GM19438 (cell line): ENCODE measurements at regions not wholly inside any gene's neighbourhood (a gene's known extent, or its start where the extent isn't known, plus 50 kb on each side); places are given as distances from the start of the nearest gene placed in this dataset.
"Not testable (repeated sequence)": the region's sequence is repeated elsewhere in the genome, so short reads cannot be mapped to it uniquely, and the experiment has no call there.

Experiments used
- ATAC-seq: cut with Tn5 transposase; IDR thresholded peaks from one replicate; pipeline ENCODE4 v1.9.1; 2021; ENCODE audit warnings: low read depth; ENCODE audit not compliant: unreplicated experiment

DNA sequence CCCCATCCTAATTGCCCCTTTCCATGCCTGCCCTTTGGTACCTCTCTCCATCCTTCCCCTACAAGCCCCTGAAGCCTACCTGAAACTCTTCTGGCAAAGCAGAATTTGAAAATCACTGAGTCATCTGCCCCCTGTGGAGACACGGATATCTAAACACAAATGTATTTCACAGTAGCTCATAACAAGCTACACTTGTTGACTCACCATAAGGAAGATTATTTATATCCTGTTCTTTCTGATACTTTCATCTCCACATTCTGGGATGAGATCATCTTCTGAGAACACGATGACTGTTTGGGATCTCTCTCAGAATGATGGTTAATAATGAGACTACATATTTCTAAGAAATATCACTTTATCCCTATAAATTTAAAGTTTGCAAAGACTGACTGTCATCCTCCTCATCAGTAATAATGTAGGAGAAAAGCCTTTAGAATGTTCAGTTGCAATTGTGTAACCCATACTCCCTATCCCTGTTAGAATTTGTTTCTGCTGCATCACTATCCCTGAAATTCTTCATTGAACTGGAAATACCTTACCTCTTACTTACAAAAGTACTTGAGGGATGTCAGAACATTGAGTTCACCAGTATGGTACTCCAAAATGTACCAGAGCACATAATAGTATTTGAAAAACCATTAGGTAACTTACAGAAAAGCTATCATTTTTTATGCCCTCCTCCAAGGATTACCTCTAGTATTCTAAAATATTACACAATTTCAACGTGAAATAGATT lies 116.1 kb upstream of the IL12A start:
- ATAC-seq = no peak

DNA sequence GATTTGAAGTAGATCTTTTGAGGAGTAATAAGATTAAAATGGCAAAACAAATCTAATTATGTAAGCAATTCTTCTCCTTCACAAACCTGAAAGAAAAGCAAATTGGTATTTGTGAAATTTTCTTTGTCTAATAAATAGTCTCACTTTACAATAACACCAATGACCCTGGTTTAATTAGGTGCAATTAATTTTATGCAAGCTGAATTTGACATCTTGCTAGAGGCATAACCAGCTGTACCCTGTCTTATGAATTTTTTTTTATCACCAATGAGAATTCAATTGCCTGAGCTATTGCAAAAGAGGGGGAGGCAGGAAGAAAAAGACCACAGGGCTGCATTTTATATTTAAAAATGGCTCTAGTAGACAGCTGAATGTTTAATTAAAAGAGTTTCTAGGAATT lies 113.5 kb upstream of the IL12A start:
- no peak for ATAC-seq

GRCh38 chr3:159877924-159878323 lies 110.7 kb upstream of the IL12A start:
- ATAC-seq = no peak

DNA sequence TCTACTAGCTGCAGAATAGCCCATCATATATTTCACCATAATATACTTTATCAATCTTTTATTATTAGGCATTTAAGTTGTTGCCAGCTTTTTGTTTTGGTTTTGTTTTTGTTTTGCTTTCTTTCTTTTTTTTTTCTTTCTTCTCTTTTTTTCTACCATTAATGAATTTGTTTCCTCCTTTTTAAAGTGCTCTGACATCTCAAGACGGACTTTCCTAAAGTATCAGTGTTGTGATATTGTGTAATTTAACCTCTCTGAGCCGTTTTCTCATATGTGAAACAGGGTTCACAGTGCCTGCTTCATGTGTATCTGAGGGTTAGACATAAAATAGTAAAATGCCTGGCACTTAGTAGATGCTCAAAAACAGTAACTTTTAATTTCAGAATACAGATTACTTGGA lies 109.5 kb upstream of the IL12A start:
- no peak for ATAC-seq

DNA sequence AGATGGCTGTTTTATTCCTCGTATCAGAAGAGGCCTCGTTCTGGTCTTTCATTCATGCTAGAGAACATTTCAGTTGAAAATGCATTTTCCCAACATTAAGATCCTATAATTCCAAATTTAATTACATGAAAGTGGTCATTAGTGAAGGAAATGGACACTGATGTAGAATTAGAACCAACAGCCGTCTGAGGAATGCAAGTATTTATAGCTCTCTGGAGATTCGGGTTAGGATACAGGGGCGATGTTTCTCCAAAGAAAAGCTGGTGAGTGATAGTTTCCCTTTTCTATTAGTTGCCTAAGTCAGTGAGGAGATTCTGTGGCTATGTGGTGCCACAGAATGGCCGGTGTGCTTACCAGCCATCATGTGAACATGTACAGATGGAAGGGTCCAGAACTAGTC lies 109.0 kb upstream of the IL12A start:
- ATAC-seq = no peak

- ATAC-seq = no peak
These were observed 107.4 kb upstream of the IL12A start for GRCh38 chr3:159881208-159881607.

DNA sequence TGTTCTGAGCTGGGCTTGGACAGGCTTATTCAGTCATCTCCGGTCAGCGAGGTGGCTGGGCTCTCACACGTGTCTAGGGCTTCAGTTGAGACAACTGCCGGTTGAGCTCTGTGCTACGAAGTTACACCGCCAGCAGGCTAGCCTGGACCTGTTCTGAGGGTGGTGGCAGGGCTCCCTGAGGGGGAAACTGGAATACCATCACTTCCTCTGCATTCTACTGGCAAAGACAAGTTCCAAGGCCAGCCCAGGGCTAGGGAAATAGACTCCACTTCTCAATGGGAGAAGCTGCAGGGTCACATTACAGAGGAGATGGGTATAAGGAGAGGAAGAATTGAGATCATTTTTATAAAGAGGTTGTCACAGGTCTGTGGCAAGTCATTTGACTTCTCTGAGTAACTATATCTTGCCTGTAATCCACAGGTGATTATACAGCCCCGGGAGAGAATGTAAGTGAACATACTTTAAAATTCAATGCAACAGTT lies 106.8 kb upstream of the IL12A start:
- ATAC-seq = no peak

GRCh38 chr3:159882367-159882766 lies 106.3 kb upstream of the IL12A start:
- no peak for ATAC-seq

DNA sequence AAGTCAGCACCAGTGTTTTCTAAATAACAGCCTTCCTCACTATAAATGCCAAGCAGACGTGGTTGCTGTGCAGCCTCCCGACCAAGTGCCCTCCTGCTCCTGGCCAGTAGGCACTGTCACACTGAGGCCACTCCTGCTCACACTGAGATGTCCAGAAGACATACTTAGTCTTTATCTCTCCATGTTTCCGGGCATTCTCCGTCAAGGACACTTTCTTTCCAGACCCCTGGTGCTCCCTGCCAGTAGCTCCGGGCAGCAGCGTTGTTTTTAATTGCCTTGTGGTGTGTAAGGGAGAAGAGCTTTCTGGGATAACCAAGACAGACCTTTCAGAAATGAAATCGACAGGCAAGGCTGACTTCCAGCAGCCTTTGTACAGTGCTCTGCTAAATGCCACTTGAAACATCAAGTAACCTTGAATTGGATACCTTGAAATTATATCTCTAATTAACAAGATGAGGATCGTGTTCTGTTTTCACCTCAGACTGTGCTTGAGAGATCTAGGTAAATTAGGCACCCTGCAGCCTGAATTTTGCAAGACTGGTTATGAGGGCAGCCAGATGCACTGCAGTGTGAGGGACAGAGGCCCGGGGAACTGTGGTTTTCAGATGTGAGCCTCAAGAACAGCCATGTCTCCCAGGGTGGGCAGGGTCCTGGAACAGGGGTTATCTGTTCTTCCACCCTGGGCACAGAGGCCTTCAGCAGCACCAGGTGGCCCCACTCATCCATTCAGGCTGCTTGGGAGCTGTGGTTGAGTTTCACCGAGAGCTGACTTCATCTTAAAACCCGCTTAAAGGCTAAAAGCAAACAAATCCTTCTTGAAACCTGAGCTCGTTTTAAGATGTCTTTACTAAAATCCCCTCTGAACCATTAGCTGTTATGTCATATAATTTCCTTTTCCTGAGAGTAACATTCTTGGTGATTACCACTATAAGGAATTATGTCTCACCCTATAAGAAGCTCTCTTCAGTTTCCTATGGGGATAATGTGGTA lies 105.5 kb upstream of the IL12A start:
- no peak for ATAC-seq

DNA sequence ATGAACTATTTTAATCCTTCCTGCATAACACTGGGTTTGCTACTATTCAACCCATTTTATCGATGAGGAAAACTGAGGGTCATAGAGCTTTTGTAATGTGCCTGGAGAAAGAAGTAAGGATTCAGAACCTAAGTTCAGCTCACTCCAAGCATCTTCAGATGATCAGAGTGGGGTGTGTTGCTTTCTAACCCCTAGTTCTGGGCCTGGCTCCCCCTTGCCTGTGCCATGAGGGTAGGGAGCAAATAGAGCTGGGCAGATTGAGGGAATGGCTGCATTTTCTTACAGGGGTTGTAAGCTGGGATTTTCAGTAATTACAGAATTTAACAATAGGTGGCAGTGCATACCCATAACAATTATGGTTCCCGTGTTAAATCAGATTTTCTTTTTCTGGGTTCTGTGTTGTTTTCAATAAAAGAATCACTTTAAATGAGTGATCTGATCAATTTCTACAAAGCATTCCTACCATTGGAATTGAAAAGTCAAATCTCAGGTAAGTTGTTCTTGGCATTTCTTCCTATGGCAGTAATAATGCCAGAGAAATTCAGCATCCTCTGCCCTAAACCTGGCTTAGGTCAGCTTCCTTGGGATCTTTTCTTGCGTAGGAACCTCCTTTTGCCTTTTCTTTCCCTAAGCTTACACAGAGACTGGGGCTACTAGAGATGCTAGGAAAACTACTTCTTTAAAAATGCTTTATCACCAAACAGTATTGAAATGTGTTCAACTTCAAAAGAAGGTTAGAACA lies 103.8 kb upstream of the IL12A start:
- no peak for ATAC-seq

- ATAC-seq = no peak
These were observed 102.6 kb upstream of the IL12A start for GRCh38 chr3:159886050-159886449.

DNA sequence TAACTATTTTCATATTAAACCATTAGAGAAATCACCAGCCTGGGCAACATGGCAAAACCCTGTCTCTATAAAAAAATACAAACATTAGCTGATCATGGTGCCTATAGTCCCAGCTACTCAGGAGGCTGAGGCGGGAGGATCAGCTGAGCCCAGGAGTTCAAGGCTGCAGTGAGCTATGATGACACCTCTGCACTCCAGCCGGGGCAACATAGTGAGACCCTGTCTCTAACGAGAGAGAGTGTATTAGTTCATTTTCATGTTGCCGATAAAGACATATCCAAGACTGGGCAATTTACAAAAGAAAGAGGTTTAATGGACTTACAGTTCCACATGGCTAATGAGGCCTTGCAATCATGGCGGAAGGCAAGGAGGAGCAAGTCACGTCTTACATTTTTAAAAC lies 102.1 kb upstream of the IL12A start:
- ATAC-seq = not testable (repeated sequence)

GRCh38 chr3:159887168-159887567 lies 101.5 kb upstream of the IL12A start:
- ATAC-seq = no peak

DNA sequence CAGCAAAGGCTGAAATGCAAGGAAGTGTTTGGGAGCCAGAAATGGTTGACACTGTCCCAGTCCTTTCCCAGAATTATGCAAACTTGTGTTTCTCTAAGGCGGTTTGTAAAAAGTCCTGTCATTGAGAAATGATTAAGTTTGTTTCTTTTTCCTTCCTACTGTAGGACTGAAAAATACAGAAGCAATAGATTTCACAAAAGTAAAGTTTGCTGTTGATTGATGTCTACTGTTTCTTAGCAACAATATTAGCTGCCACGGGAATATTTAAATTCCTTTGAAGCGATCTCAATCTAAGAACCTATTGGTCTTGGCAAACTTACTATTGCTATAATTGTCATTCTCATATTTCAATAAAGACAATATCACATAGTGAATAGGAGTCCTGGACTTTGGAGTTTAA lies 100.7 kb upstream of the IL12A start:
- no peak for ATAC-seq

GRCh38 chr3:159892171-159892795 lies 96.4 kb upstream of the IL12A start:
- ATAC-seq = no peak

DNA sequence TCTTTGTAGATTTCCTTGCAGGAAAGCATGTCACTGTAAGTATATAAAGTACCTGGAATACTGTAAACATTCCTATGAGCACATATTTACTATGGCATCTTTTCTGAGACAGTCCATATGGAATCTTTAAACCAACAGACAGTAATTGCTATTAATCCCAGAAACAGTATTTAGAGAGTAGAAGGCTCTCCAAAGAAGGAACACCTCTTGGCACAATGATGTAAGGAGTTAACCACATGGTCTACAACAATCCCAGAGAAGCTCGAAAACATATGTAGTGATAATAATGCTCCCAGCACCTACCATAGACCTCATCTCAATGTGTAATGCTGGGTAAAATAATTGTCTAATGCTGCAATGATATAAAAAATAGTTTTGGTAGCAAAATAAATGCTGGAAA lies 95.8 kb upstream of the IL12A start:
- ATAC-seq = no peak

GRCh38 chr3:159894386-159894785 lies 94.2 kb upstream of the IL12A start:
- ATAC-seq = no peak

DNA sequence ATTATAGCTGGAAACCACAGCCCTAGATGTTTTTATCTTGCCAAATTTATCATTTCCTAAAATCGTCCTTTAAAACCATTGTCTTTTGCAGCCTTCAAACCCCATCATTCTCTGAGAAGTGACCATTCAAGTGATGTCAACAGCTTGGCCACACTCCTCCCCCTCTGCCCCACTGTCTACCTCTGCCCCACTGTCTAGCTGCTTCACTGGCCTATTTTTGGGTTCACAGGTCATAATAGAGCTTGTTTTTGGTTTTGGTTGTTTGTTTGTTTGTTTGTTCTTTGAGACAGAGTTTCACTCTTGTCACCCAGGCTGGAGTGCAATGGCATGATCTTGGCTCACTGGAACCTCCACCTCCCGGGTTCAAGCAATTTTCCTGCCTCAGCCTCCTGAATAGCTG lies 93.2 kb upstream of the IL12A start:
- ATAC-seq = no peak

- no peak for ATAC-seq
These were observed 92.1 kb upstream of the IL12A start for GRCh38 chr3:159896543-159896942.

DNA sequence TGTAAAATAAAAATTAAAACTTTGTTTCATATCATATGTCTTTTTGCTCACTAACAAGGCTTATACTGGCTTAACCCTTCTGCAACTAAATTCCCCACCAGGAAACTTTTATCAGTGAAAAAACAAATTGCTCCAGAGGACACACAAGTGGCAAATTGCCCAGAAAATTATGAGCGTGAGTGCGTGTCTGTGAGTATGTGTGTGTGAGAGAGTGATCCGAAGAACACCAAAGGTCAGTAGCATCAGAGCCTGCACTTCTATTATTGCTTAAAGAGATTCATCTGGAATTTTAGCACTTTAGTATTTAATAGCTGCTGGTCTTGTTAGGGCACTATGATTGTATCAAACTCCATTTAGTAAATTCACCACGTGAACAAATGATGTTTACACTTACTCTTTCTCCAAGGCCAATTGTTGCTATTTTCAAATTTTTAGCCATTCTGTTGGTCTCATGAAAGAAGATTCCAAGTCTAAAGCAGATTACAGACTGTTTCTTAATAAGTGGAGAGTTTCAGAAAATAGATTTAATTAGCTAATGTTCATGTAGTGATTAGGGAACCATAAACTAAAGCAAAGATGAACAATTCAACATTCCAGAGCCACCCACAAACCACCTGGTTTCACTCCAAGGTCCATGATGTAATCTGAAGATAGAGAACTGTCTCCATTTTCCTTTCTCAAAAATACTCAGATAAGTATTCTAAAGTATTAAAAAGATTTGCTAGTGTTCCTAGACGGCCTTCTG lies 91.1 kb upstream of the IL12A start:
- no peak for ATAC-seq
